HepG2 (cell line): ENCODE measurements at regions not wholly inside any gene's neighbourhood (a gene's known extent, or its start where the extent isn't known, plus 50 kb on each side); places are given as distances from the start of the nearest gene placed in this dataset.

Source experiments
- BATF2 ChIP-seq: sonication (generic); formaldehyde crosslinking; IDR thresholded peaks from 2 replicates; pipeline ENCODE4 v1.8.0; 2022; ENCODE audit warnings: mild to moderate bottlenecking, missing genetic modification reagents, moderate library complexity
- DR1 ChIP-seq: sonication (generic); formaldehyde crosslinking; IDR thresholded peaks from 2 replicates; pipeline ENCODE4 v1.8.0; 2021; ENCODE audit warnings: mild to moderate bottlenecking, missing genetic modification reagents, inconsistent platforms
- ETV5 ChIP-seq: IDR thresholded peaks from 2 replicates; pipeline ENCODE4 v1.6.1; 2018; ENCODE audit warnings: missing biosample characterization, missing genetic modification reagents, inconsistent platforms, borderline replicate concordance
- HOMEZ ChIP-seq: IDR thresholded peaks from 2 replicates; pipeline ENCODE4 v1.6.1; 2016; ENCODE audit warnings: low read depth
- LCORL ChIP-seq, 2 experiments: fragments of 450-650 bp in 1 of 2; sonication (generic) in 1 of 2; formaldehyde crosslinking in 1 of 2; IDR thresholded peaks; 2 replicates each; pipeline versions ENCODE4 v1.5.0 to v1.6.1; 2017 to 2020; ENCODE audit warnings: antibody characterized with exemption in 1 of 2, missing genetic modification reagents in 1 of 2
- MBNL3 ChIP-seq: fragments of 250-450 bp; sonication (Bioruptor Pico); conservative IDR thresholded peaks from 2 replicates; pipeline ENCODE4 v1.8.0; 2022; ENCODE audit warnings: mild to moderate bottlenecking, inconsistent platforms
- POGZ ChIP-seq: sonication (generic); formaldehyde crosslinking; IDR thresholded peaks from 2 replicates; pipeline ENCODE4 v1.4.0; 2020; ENCODE audit warnings: mild to moderate bottlenecking, missing genetic modification reagents
- PPARG ChIP-seq: conservative IDR thresholded peaks from 2 replicates; pipeline ENCODE4 v1.6.1; 2016; ENCODE audit warnings: missing biosample characterization, missing genetic modification reagents
- RAD51 ChIP-seq: fragments of 450-650 bp; IDR thresholded peaks from 2 replicates; pipeline ENCODE4 v1.6.1; 2016; ENCODE audit warnings: borderline replicate concordance
- RFX3 ChIP-seq: IDR thresholded peaks from 2 replicates; pipeline ENCODE4 v1.6.1; 2016; ENCODE audit warnings: missing biosample characterization, missing genetic modification reagents
- SIN3A ChIP-seq: IDR thresholded peaks from 2 replicates; pipeline ENCODE4 v1.6.1; 2011; ENCODE audit warnings: low read depth, mild to moderate bottlenecking, control low read depth, low read length, borderline replicate concordance
- STAT6 ChIP-seq: sonication (generic); formaldehyde crosslinking; IDR thresholded peaks from 2 replicates; pipeline ENCODE4 v1.4.0; 2020; ENCODE audit warnings: missing genetic modification reagents, mild to moderate bottlenecking, borderline replicate concordance
- TSC22D2 ChIP-seq: sonication (generic); formaldehyde crosslinking; IDR thresholded peaks from 2 replicates; pipeline ENCODE4 v1.5.1; 2020; ENCODE audit warnings: missing genetic modification reagents, mild to moderate bottlenecking, borderline replicate concordance
- WIZ ChIP-seq: sonication (generic); formaldehyde crosslinking; IDR thresholded peaks from 2 replicates; pipeline ENCODE4 v1.5.1; 2020; ENCODE audit warnings: mild to moderate bottlenecking, missing genetic modification reagents
- ZBTB20 ChIP-seq: sonication (generic); formaldehyde crosslinking; IDR thresholded peaks from 2 replicates; pipeline ENCODE4 v1.8.1; 2023; ENCODE audit warnings: missing genetic modification reagents, low read depth, mild to moderate bottlenecking, borderline replicate concordance
- ZBTB34 ChIP-seq: sonication (generic); formaldehyde crosslinking; IDR thresholded peaks from 2 replicates; pipeline ENCODE4 v1.8.0; 2022; ENCODE audit warnings: mild to moderate bottlenecking, missing genetic modification reagents
- ZC3H13 ChIP-seq: sonication (generic); formaldehyde crosslinking; IDR thresholded peaks from 2 replicates; pipeline ENCODE4 v1.8.1; 2023; ENCODE audit warnings: mild to moderate bottlenecking, missing genetic modification reagents, moderate library complexity
- ZKSCAN1 ChIP-seq: fragments of 150-350 bp; IDR thresholded peaks from 2 replicates; pipeline ENCODE4 v1.6.1; 2014; ENCODE audit warnings: low read length
- ZNF451 ChIP-seq: sonication (generic); formaldehyde crosslinking; IDR thresholded peaks from 2 replicates; pipeline ENCODE4 v1.5.0; 2020; ENCODE audit warnings: mild to moderate bottlenecking, missing genetic modification reagents
- ZNF775 ChIP-seq: sonication (generic); formaldehyde crosslinking; IDR thresholded peaks from 2 replicates; pipeline ENCODE4 v1.4.0; 2020; ENCODE audit warnings: missing genetic modification reagents, mild to moderate bottlenecking, moderate library complexity, borderline replicate concordance
- ZNF781 ChIP-seq: sonication (generic); formaldehyde crosslinking; IDR thresholded peaks from 2 replicates; pipeline ENCODE4 v1.5.1; 2020; ENCODE audit warnings: borderline replicate concordance, mild to moderate bottlenecking, missing genetic modification reagents; ENCODE audit errors: not compliant biosample characterization

GRCh38 chr14:73785834-73786635 is 65.6 kb upstream of the PTGR2 start (continued):
- TF ChIP-seq DR1 (peak; percentile 44; the same call in 1 of the 2 replicates), BATF2 (CRISPR knock-in tag) (no peak), ZC3H13 (CRISPR knock-in tag) (no peak), STAT6 (CRISPR knock-in tag) (no peak), ETV5 (CRISPR knock-in tag) (peak; percentile 86), ZBTB20 (CRISPR knock-in tag) (0 out of 2 replicates have a peak, but pooled peaks have one; percentile 43), PPARG (CRISPR knock-in tag) (0 out of 2 replicates have a peak, but pooled peaks have one; percentile 16), ZBTB34 (peak; percentile 79; the same call in 1 of the 2 replicates), LCORL (IDR thresholded peaks at IDR 0.05) (no peak), LCORL (CRISPR knock-in tag; IDR thresholded peaks at IDR 0.05) (peak; percentile 85), TSC22D2 (CRISPR knock-in tag) (0 out of 2 replicates have a peak, but pooled peaks have one; percentile 67), POGZ (CRISPR knock-in tag) (no peak), ZNF451 (peak; percentile 72; the same call in 1 of the 2 replicates), RFX3 (CRISPR knock-in tag) (no peak), ZNF775 (CRISPR knock-in tag) (no peak), WIZ (CRISPR knock-in tag) (no peak), MBNL3 (CRISPR knock-in tag) (no peak), RAD51 (no peak), SIN3A (peak; percentile 87; the same call in 1 of the 2 replicates), ZKSCAN1 (no peak; the same call in 1 of the 2 replicates), HOMEZ (peak; percentile 66; the same call in 1 of the 2 replicates), ZNF781 (no peak)
